Ecto neural progenitor cell (in vitro differentiated cells): ENCODE measurements at regions not wholly inside any gene's neighbourhood (a gene's known extent, or its start where the extent isn't known, plus 50 kb on each side); places are given as distances from the start of the nearest gene placed in this dataset.

Experiments
- DNase-seq: peaks from one replicate; pipeline ENCODE4 v3.0.0-alpha.2; 2018; ENCODE audit warnings: low spot score

DNA sequence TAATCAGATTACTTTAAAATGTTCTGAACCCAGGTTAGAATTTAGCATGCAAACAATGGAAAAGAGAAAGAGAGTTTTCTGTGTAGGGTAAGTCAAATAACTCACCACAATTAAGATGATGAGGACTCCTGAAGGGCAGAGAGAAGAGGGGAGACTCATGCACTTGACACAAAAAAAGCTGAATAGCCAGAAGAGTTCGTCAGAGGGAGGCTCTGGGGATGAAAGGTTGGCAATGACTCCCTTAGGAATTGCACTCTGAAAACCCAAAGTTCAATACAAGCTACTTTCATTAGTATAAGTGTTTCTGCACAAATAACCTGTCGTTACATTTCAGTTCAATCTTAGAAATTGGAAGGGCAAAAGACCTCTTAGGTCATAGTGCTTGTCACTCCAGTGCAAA is 434.4 kb upstream of the PCDH9 start:
- DNase-seq = no peak

DNA sequence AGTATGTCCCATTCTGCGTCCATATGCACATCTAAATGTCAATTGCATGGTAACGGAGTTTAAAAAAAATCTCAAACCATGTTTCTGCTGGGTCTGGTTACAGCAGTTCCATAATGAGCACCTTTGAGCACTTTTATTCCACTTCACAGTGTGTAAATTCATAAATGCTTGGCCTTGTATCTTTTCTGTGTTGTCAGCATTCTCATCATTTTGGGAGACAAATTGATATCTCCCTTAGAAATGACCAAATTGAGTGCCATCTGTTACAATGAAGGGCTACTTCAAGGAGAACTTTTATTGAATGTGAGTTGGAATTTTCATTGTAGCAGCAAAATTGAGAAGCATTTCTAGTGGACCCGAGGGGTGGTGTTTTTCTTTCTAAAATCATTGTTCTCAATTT is 432.9 kb upstream of the PCDH9 start:
- DNase-seq = no peak

DNA sequence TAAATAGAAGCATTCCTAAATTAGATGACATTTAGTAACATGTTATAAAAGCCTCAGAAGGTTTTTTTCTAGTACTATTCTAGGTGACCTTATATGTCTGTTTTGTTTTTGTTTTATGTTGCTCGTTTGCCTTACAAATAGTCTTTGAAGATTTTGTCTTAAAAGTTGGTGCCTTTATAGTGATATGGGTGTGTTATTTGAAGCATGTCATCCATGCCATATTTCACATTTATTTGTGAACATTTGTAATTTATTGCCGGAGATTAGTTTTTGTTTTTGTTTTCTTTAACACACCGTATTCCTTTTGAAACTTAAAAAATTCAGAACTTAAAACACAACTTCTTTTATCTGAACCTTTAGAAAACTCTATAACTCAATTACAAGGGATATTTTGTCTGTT is 422.8 kb upstream of the PCDH9 start:
- DNase-seq = no peak

DNA sequence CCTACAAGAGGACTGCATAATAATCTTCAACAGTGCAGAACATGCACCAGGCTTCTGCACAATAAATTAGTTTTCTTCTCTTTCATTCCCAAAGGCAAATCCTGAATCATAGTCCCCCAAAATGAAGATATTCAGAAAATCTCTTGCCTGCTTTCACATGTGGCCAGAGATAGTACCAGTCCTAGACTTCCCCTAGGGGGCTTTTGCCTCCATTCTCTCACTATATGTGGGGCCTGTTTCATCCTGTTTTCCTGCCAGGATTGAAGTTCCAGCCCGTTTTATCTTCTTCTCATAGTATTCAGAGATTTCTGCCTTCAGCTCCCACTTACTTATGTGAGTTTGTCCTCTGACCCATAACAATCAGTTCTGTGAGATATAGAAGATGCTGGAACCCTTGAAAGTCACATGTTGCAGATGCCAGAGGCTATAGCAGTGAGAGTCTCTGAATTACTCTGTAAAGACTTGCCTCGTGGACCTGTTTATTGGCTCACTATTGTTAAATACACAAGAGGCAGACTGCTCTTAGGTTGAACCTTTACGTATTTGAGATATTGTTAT is 421.9 kb upstream of the PCDH9 start:
- DNase-seq = no peak

DNA sequence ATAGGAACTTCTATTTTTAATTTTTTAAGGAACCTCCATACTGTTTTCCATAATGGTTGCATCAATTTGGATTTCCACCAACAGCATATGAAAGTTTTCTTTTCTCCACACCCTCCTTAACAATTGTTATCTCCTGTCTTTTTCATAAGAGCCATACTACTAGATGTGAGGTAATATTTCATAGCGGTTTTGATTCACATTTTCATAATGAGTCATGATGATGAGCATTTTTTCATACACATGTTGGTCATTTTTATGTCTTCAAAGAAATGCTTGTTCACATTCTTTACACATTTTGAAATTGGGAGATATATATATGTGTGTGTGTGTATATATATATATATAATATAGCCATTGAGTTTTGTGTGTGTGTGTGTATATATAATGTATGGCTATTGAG is 420.3 kb upstream of the PCDH9 start:
- DNase-seq = no peak

DNA sequence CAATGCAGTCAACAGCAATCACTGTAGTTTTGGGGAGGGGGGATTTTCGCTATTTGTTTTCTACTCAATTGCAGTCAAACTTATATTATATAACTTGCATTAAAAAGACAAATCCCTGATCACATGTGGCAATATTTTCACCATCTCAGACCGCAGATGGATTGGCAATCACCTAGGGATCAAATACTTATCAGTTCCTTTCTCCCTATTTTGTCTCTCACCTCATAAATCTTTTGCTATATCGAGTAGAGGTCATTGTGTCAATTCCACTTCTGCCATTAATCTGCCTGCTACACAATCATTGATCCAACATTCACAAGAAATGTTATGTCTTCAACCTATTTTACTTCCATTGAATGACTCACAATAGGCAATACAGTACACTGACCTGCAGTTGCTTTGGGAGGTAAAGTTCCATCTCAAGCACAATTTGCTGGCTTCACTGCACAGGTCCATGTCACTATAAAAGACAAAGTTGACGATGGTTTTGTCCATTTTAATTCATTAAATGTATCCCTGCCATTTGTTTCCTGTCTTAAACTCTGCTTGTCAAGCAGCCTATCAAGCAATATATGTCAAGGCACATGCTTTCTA is 415.8 kb upstream of the PCDH9 start:
- DNase-seq = no peak

DNA sequence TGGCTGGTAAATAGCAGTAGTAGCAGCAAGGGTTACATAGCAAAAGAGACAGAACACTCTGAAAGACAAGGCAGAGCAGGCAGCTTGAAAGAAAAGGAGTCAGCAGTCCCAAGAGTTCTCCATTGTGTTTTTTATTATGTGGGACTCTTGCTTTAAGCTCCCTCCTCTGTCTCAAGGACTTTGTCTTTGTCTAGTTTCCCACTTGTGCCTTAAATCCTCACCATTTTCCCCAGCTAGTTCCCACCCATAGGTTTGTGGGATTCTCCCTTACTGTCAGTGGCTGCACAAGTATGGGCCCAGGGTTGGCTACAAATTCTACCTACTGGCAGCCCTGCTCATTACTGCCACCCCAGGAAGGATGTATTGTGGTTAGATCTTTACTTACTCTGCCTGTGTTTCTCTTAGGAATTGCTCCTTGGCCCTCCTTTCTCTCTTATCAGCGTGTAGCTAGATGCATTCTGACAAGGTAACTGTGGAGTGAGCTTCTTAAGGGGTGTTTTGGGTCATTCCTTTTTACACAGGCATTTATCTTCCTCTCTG is 413.4 kb upstream of the PCDH9 start:
- DNase-seq = no peak

DNA sequence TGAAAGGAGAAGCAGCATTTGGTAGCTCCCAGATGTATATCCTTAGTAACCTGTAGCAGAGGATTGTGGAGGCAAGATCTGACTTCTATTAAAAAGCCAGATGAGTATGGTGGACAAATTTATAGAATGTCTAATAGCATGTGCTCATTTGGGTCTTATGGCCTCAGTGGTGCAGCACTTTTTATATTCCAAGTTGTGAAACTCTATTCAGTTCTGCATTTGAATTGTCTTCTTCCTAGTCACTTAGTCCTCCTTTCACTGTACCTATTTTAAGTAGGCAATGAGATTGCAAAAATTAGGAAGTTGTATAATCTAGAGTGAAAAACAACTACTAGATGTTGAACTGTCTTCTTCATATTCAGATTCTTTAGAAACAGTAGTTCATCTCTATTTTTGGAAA is 412.5 kb upstream of the PCDH9 start:
- DNase-seq = no peak

DNA sequence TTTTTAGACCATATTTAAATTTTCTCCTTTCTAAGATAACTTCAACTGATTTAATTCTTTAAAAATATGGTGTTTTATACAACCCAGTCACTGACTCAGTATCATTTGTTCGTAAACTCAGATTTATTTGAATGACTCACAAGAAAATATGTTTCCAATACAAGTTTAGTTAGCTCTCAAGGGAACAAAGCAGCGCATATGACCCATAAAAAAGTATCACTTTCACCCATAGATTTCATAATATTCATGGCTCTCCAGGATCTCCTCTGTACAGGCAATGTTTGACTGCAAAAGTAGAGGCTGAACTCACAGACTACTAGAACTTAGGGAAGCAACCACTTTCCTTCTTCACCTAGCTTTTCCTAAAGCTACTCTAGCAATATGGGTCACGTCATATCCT is 405.6 kb upstream of the PCDH9 start:
- no peak for DNase-seq

DNA sequence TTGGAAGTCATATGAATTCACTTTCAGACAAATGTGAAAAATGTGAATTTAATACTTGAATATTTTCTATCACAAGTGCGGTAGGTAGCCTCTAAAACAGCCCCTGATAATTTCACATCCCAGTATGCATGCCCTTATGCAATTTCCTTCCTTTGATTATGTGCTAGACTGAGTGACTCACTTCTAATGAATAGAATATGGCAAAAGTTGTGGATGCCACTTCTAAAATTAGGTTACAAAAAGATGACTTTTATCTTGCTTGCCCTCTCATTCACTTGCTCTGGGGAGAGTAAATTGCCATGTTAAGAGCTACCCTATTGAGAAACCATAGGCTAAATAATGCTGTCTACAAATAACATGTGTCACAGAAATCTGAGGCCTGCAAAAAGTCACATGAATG is 402.5 kb upstream of the PCDH9 start:
- DNase-seq = no peak

DNA sequence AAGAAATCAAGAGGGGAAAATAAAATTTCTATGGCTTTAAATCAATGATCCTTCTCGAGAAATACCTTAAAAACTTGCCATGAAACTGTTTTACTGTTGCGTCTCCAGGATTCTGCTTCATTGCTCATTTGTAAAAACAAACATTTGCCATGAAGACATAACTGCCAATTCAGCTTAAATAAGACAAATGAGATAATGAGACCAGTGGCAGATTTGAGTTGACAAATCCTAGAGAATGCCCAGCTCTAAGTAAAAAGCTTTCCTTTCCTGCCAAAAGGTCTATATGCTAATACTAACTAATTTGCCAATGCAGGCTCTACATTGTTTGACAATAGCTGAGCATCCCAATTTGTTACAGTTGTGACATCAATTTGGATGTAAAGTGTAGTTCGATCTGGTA is 400.5 kb upstream of the PCDH9 start:
- no peak for DNase-seq

DNA sequence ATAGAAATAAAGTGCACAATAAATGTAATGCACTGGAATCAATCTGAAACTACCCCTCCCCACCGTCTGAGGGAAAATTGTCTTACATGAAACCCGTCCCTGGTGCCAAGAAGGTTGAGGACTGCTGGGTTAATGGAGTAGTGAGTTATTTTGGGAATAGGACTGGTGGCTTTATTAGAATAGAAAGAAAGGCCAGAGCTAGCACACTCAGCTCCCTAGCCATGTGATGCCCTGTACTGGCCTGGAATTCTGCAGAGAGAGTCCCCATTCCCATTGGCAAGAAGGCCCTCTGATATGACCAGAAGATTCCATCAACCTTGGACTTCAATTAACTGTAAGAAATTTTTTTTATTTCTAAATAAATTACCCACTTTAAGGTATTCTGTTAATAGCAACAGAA is 393.5 kb upstream of the PCDH9 start:
- DNase-seq = no peak

DNA sequence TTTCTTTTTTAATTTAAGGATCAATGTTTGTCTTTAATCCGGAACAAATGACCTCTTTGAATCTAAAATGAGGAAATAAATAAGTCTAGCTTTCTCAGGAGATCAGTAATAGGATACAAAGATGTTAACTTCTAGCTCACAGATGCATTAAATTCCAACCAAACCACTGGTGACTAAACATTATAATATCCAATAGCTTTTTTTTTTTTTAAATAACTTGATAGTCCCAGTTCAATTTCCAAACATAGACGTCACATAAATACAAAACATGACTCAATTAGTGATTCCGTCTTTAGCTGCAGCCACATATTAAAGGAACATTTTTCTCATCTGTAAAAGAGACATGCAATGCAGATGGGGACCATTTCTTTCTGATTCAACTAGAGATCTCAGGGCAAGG is 390.5 kb upstream of the PCDH9 start:
- DNase-seq = no peak

DNA sequence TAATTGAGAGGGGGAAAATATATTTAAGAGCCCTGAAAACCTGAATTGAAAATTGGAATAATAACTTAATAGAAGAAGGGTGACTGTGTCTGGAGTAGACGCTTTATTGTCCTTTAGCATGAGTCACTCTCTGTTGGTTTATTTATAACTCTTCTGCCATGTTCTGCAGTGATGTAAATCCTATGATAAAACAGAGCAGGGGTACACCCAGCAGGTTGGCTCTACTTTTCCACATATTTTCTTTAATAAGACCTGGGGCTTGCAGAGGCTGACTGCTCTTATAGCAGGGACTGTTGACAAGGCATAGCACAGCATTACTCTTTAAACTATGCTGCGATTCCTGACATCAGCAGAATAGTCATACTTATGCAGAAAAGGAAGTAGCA is 389.9 kb upstream of the PCDH9 start:
- DNase-seq = no peak

DNA sequence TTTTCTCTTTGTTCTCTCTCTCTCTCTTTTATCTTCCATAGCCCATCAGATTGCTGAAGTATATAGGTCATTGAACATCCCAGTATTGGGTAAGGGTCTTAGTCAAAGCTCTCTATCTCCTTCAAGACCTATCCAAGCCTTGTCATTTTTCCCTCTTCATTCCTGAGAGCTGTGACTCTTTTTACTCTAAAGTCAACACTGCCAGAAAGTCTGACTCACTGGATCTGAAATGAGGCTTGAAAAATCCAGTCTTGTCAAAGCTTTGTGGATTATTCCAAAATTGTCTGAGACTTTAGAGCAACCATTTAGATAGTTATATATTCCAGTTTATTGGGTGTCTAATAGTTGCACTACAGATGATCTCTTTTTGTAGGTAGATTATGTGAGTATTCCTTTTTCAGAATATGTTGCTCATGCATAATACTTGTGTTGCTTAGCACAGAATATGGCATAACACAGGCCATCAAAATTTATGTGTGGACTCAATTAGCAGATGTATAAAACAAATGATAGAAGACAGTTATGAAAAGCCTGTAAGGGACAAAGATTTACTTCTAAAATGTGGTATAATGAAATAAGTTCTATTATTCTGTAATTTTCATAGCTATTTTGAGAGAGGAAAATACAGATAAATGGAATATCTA is 389.3 kb upstream of the PCDH9 start:
- DNase-seq = no peak

DNA sequence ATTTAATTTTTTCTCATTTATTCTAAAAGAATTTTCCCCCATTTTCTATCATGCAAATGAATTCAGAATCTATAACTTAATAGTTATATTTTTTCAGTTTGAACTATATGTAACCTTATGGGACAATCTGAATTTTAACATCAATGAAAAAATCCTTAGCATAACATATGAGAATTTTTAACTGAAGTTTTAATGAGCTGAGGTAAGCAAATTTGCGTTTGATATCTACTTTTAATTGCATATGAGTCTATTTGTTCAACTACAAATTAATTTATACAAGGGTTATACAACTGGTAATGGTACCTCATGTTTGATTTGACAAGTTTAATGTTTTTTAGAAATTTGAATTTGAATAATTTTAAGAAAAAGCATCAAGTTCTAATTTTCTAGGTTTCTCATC is 384.4 kb upstream of the PCDH9 start:
- DNase-seq = no peak

DNA sequence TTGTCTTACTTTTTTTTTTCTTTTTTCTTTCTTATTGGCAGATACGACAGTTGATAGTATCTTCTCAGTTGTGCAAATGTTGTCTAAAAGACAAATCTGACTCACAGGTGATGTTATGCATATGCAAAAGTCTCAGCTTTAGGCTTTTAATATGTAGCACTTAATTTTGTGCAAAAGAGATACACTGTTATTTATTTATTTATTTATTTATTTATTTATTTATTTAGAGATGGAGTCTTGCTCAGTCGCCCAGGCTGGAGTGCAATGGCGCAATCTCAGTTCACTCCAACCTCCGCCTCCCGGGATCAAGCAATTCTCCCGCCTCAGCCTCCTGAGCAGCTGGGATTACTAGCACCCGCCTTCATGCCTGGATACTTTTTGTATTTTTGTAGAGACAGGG is 383.9 kb upstream of the PCDH9 start:
- no peak for DNase-seq

DNA sequence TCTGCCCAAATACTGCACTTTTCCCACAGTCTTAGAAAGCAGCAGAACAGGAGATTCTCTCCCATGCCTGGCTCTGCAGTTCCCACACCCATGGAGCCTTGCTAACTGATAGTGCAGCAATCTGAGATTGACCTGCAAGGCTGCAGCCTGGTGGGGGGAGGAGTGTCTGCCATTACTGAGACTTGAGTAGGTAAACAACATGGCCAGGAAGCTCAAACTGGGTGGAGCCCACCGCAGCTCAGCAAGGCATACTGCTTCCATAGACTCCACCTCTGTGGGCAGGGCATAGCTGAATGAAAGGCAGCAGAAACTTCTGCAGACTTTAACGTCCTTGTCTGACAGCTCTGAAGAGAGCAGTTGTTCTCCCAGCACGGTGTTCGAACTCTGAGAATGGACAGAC is 358.5 kb upstream of the PCDH9 start:
- no peak for DNase-seq

DNA sequence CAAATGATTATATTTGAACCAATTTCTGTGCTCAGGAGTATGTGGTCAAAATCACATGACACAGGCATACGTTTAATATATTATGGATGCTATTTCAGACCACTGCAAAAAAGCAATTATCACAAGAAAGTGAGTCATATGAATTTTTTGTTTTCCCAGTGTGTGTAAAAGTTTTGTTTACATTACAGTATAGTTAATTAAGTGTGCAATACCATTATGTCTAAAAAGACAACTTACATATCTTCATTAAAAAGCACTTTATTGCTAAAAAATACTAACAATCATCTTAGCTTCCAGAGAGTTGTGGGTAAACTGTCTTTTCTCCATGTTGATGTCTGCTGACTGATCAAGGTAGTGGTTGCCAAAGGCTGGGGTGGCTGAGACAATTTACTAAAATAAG is 347.2 kb upstream of the PCDH9 start:
- DNase-seq = no peak

DNA sequence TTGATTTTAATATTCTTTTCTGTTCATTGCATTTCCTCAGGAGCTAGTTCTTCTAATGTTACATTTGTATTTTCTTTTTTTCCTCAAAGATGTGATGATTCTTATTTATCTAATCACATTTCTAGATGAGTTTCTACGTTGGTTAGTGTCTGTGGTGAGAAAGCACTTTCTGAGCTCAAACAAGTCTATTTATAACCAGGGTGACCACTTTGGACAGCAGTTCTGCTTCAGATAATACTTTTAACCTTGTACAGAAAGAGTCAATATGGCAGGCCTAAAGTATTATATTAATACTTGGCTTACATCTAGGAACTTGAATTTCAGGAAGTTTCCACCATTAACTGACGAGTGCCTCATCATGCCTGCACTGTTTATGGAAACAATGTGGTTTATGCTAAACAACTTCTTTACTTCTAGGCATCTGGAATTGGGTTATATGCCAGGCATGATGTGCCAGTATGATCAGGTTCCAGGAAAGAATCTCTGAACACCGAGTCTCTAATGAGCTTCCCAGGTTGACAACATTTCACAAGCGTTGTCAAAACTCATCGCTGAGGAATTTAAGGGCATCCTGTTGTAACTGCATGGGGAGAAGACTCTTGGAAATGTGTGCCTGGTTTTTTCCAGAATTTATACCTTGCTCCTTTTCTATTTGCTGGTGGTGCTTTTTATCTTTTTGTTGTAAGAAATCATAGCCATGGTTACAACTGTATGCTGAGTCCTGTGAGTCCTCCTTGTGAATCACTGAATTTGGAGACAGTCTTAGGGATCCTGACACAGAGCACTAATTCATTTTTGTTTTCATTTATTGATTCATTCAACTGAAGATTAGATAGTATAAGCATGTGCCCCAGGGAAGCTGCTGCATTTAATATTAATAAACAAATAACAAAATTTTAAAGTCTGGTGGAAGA is 344.4 kb upstream of the PCDH9 start:
- DNase-seq = no peak

DNA sequence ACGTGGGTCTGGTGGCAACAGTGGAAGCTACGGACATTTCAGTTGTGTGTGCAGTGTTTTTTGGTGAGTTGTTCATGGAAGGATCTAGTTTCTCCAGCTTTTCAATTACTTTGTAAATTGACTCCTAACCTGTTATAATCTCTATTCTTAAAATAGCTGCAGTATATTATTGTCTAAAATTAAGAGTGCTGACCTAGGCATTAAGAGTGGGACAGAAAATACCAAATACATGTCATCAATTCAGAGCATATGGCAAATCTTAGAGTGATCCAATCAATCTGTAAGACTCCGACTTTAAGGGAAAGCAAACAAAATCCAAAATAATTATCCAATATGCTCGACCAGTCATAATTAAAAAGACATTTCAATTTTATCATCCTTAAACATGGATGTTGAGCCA is 338.1 kb upstream of the PCDH9 start:
- DNase-seq = no peak

DNA sequence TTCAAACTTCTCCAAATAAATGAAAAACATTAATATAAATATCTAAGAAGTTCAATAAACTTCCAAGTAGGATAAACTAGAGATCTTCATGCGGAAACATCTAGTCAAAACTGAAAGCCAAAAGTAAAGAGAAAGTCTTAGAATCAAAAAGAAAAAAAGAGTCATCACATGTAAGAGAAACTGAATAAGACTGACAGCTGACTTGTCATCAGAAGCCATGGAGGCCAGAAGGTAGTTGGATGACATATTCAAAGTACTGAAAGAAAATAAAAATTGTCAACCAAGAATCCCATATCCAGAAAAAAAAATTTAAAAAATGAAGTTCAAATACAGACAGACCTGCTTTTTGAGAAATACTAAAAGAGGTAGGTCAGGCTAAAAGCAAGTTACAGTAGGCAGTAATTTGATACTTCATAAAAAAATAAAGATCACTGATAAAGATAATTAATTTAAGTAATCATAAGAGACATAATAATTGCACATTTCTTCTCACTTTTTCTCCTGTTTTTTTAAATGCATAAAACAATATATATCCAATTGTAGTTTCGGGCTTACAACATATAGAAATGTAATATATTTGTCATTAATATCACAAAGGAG is 327.6 kb upstream of the PCDH9 start:
- DNase-seq = no peak

DNA sequence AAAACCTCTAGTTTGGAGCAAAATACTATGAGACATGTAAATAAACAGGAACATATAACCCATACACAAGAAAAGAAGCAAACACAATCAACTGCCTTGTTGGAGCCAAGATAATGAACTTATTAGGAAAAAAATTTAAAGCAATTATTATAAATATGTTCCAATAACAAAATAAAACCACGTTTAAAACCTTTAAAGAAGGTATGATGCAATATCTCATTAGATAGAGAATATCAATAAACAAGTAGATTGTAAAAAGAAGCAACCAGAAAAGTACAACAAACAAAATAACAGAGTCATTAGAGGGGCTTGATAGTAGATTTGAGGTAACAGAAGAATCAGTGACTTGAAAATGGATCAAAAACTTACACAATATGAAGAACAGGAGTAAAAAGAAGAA is 327.0 kb upstream of the PCDH9 start:
- DNase-seq = no peak
